Gastroesophageal sphincter (tissue), 4 donors: ENCODE measurements at regions not wholly inside any gene's neighbourhood (a gene's known extent, or its start where the extent isn't known, plus 50 kb on each side); places are given as distances from the start of the nearest gene placed in this dataset.
A peak's percentile ranks its signal among the peaks of the same experiment; 100 is the strongest.

Source experiments
- ATAC-seq: fragments of 150-250 bp; one replicate; pipeline ENCODE4 v1.9.1; 2016; ENCODE audit warnings: mild to moderate bottlenecking, moderate library complexity
- H3K27ac ChIP-seq, 4 donors: fragments of 200-600 bp; sonication (generic) in 3 of 4; 1 replicate in 3 of 4; 2 replicates in 1 of 4; pipeline ENCODE4 v1.5.1; 2016 to 2019
- H3K27me3 ChIP-seq: fragments of 200-600 bp; sonication (generic); one replicate; pipeline ENCODE4 v1.5.1; 2019
- H3K36me3 ChIP-seq, 2 donors: fragments of 200-600 bp; sonication (generic); one replicate each; pipeline ENCODE4 v1.5.1; 2019; ENCODE audit warnings: control low read depth in 1 of 2
- H3K4me1 ChIP-seq, 3 donors: fragments of 200-600 bp; sonication (generic); 1 replicate in 2 of 3; 2 replicates in 1 of 3; pipeline ENCODE4 v1.5.1; 2016 to 2019; ENCODE audit warnings: control low read depth in 2 of 3
- H3K4me3 ChIP-seq, 2 donors: fragments of 200-600 bp; sonication (generic); one replicate each; pipeline ENCODE4 v1.5.1; 2019; ENCODE audit warnings: mild to moderate bottlenecking in 1 of 2, moderate library complexity in 1 of 2
- H3K9me3 ChIP-seq, 3 donors: fragments of 200-600 bp; sonication (generic); one replicate each; pipeline ENCODE4 v1.5.1; 2017 to 2019; ENCODE audit warnings: control low read depth in 2 of 3
- CTCF ChIP-seq, 4 experiments: fragments of 200-600 bp in 2 of 4; fragments of 450-650 bp in 2 of 4; sonication (generic) in 1 of 4; IDR thresholded peaks; one replicate each; pipeline ENCODE4 v1.5.1; 2017 to 2019; ENCODE audit warnings: antibody characterized with exemption in 4 of 4, mild to moderate bottlenecking in 2 of 4, moderate library complexity in 2 of 4
- EP300 ChIP-seq: sonication (generic); formaldehyde crosslinking; IDR thresholded peaks from one replicate; pipeline ENCODE4 v1.6.1; 2017; ENCODE audit warnings: antibody characterized with exemption, mild to moderate bottlenecking
- POLR2A ChIP-seq, 2 donors: fragments of 450-650 bp; IDR thresholded peaks; one replicate each; pipeline ENCODE4 v1.6.1; 2017; ENCODE audit warnings: antibody characterized with exemption in 2 of 2, mild to moderate bottlenecking in 2 of 2, moderate library complexity in 1 of 2
- POLR2AphosphoS5 ChIP-seq: sonication (generic); formaldehyde crosslinking; IDR thresholded peaks from one replicate; pipeline ENCODE4 v1.6.1; 2017; ENCODE audit warnings: antibody characterized with exemption
- WGBS, 2 donors: methylation state at CpG; one replicate each; pipeline ENCODE4 v1.1.5; 2018; ENCODE audit warnings: low coverage in 1 of 2; 5-methylcytosine and 5-hydroxymethylcytosine counted together

- H3K36me3 ChIP-seq: no peaks in the 10 kb centered on the region
- no peaks in the 10 kb centered on the region for H3K9me3 ChIP-seq
- TF ChIP-seq POLR2A (IDR thresholded peaks at IDR 0.05) (no peak), POLR2AphosphoS5 (peak; percentile 97)
- H3K27me3 ChIP-seq: no peaks in the 10 kb centered on the region
- peak overlapping the region in 3 of 4 donors; percentile 65 to 76 (median 74) for H3K27ac ChIP-seq
- peak overlapping the region in 1 of 2 donors; percentile 25 for H3K4me3 ChIP-seq
- 35 to 49% methylated on average over 12 to 19 of the region's 36 CpGs for WGBS, 2 donors
- H3K4me1 ChIP-seq: peaks cover 0 to 33% (median 13%) of the 10 kb centered on the region in 3 donors
- peak; percentile 79 for ATAC-seq
Measured at GRCh38 chr15:70474471-70475406, 288.6 kb downstream of the UACA start.

DNA sequence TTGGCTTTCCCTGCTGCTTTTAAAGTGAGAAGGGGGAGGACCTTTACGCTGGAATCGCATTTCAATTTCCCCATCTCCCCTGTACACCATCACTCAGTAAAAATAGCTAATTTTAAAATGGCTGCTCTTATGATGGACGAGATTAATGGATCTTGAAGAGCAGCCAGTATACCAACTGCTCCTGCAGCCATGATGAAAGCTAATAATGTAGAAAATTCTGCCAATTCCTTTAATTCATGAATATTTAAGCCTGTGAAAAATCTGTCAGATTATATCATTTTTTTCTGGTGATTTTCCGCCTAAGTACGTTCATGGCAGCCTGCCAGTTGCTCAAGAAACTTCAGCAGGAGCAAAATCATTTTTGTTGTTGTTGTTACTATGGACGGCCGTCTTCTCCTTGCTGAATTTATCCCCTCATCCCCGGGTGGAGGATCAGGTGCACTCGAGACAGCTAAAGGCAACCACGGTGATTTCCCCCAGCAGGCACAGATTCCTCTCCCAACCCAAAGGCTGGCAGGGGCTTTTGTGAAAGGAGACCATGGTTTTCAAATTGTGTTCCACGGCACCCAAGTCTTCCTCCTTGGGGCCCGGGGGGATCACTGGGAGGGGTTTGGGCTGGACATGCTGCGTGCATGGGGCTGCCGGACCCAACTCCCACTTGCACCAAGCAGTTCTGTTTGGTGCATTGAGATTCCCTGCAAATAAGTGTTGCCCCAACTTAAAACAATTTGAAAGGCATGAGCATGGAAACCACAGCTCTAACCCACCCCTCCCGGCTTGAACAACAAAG is 289.6 kb downstream of the UACA start:
- Histone ChIP-seq H3K9me3 (no peaks in the 10 kb centered on the region), H3K36me3 (no peaks in the 10 kb centered on the region), H3K27me3 (no peaks in the 10 kb centered on the region), H3K27ac (peak overlapping the region in 3 of 4 donors; percentile 65 to 76 (median 74)), H3K4me3 (no peak overlapping the region), H3K4me1 (peaks cover 0 to 33% (median 13%) of the 10 kb centered on the region in 3 donors)
- WGBS, 2 donors: 10 to 27% methylated on average over 5 to 9 of the region's 15 CpGs
- no peak for ATAC-seq
- no peak for TF ChIP-seq POLR2A (IDR thresholded peaks at IDR 0.05)
- TF ChIP-seq POLR2AphosphoS5: no peak
- no peak for TF ChIP-seq EP300
- no peak for TF ChIP-seq CTCF (IDR thresholded peaks at IDR 0.05)

DNA sequence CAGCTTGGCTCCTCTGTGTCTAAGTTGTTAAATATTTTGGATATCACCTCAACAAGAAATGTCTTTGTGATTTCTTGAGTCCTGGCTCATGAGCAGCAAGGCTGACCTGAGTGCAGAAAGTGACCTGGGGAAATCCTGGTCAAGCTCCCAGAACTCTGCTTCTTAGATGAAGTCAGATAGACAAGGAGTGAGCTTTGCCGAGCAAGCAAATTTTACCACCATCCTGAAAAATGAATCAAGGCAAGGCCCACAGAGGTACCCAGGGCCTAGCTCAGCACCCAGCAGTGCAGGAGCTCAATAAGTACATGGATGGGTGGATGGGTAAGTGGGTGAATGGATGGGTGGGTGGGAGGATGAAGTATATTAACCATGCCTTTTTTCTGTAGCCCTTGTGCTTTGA is 291.8 kb downstream of the UACA start:
- no peak for ATAC-seq

GRCh38 chr15:70470556-70471191 is 292.7 kb downstream of the UACA start:
- no peak overlapping the region for H3K4me3 ChIP-seq

More for the DNA sequence above, 291.8 kb downstream of the UACA start:
- no peak for TF ChIP-seq EP300
- Histone ChIP-seq H3K36me3 (no peaks in the 10 kb centered on the region), H3K4me3 (no peak overlapping the region), H3K27me3 (no peaks in the 10 kb centered on the region), H3K9me3 (no peaks in the 10 kb centered on the region), H3K27ac (no peak overlapping the region), H3K4me1 (peaks cover 0 to 33% (median 13%) of the 10 kb centered on the region in 3 donors)
- 0% methylated on average over 1 of the region's 1 CpG; no CpG with 5 or more reads in 1 of the 2 donors for WGBS, 2 donors

DNA sequence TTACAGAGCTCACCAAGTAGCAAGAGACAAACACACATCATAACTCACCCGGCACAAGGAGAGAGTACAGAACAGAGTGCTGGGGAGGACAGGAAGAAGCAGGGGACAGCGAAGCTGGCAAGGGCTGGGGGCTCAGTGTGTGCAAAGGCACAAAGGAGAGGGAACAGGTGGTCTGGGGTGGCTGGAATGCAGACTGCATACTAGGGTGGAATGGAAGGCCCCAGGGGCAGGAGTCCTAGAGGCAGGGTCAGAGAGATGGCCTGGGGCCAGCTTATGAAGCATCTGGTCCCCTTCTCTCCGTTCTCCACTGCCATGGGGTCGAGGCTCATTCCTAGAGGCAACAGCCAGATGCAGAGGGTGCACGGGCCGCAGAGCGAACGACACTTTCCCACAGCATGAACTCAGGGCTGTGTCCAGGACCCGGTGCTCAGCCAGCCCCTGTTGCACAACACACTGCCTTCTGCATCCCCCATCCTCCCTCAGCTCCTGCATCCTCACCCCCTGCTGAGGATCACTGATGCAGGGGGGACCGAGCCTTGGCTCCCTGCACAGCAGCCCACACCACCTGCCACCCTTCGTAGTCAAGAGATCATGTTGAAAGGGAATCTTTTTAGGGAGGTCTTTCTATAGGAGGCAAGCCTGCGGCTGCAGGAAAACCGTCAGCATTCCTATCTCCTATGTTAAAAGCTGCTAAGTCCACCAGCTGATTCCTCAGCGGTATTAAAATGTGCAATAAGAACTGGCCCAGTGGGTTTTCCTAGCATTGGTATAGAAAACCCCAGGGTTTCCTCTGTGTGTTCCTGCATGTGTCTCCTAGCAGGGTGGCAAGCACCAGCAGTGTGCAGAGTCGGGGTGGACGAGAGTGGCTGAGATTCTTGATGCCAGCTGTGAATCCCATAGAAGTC is 293.5 kb downstream of the UACA start:
- TF ChIP-seq POLR2A (IDR thresholded peaks at IDR 0.05): no peak
- no peak for TF ChIP-seq POLR2AphosphoS5
- TF ChIP-seq EP300: no peak
- no peak for TF ChIP-seq CTCF (IDR thresholded peaks at IDR 0.05)
- Histone ChIP-seq H3K9me3 (no peaks in the 10 kb centered on the region), H3K27ac (no peak overlapping the region), H3K4me1 (peaks cover 0 to 20% (median 13%) of the 10 kb centered on the region in 3 donors), H3K36me3 (no peaks in the 10 kb centered on the region), H3K27me3 (no peaks in the 10 kb centered on the region), H3K4me3 (no peak overlapping the region)
- 80 to 90% methylated on average over 1 to 4 of the region's 16 CpGs for WGBS, 2 donors
- ATAC-seq: no peak

More at GRCh38 chr15:70470556-70471191, 292.7 kb downstream of the UACA start:
- ATAC-seq: no peak
- 100% methylated on average over 2 to 3 of the region's 7 CpGs for WGBS, 2 donors
- Histone ChIP-seq H3K4me1 (peaks cover 0 to 26% (median 13%) of the 10 kb centered on the region in 3 donors), H3K36me3 (no peaks in the 10 kb centered on the region), H3K27me3 (no peaks in the 10 kb centered on the region), H3K9me3 (no peaks in the 10 kb centered on the region), H3K27ac (no peak overlapping the region)
- no peak for TF ChIP-seq EP300
- no peak for TF ChIP-seq POLR2A (IDR thresholded peaks at IDR 0.05)
- TF ChIP-seq POLR2AphosphoS5: no peak
